ENCODE measurements at regions not wholly inside any gene's neighbourhood (a gene's known extent, or its start where the extent isn't known, plus 50 kb on each side); places are given as distances from the start of the nearest gene placed in this dataset.

- Histone ChIP-seq H3K27me3 (ENCODE audit: control insufficient read depth, insufficient read depth, low read length) (no peaks in the 10 kb centered on the region), H3K4me3 (ENCODE audit: low read length) (no peak overlapping the region), H3K9ac (ENCODE audit: low read length) (no peak overlapping the region), H3K27ac (ENCODE audit: low read depth, low read length) (no peak overlapping the region), H3K4me1 (ENCODE audit: control insufficient read depth, insufficient read depth, low read length) (no peaks in the 10 kb centered on the region), H3K36me3 (ENCODE audit: control insufficient read depth, insufficient read depth, low read length) (no peaks in the 10 kb centered on the region)
Measured at GRCh38 chr6:92161953-92162352, 1257.4 kb downstream of the EPHA7 start.

GRCh38 chr6:92160226-92160625 is 1259.1 kb downstream of the EPHA7 start:
- no peak overlapping the region for H3K4me3 ChIP-seq (ENCODE audit: low read length)
- no peak overlapping the region for H3K27ac ChIP-seq (ENCODE audit: low read depth, low read length)
- H3K4me1 ChIP-seq (ENCODE audit: control insufficient read depth, insufficient read depth, low read length) = no peaks in the 10 kb centered on the region
- no peaks in the 10 kb centered on the region for H3K36me3 ChIP-seq (ENCODE audit: control insufficient read depth, insufficient read depth, low read length)
- H3K27me3 ChIP-seq (ENCODE audit: control insufficient read depth, insufficient read depth, low read length) = no peaks in the 10 kb centered on the region
- no peak overlapping the region for H3K9ac ChIP-seq (ENCODE audit: low read length)

- Histone ChIP-seq H3K36me3 (ENCODE audit: control insufficient read depth, insufficient read depth, low read length) (no peaks in the 10 kb centered on the region), H3K27me3 (ENCODE audit: control insufficient read depth, insufficient read depth, low read length) (no peaks in the 10 kb centered on the region), H3K9ac (ENCODE audit: low read length) (no peak overlapping the region)
Measured at GRCh38 chr6:92159046-92159445, 1260.3 kb downstream of the EPHA7 start.

GRCh38 chr6:92150553-92150952 is 1268.8 kb downstream of the EPHA7 start:
- H3K4me3 ChIP-seq (ENCODE audit: low read length) = no peak overlapping the region
- no peak overlapping the region for H3K9ac ChIP-seq (ENCODE audit: low read length)
- no peaks in the 10 kb centered on the region for H3K36me3 ChIP-seq (ENCODE audit: control insufficient read depth, insufficient read depth, low read length)
- H3K4me1 ChIP-seq (ENCODE audit: control insufficient read depth, insufficient read depth, low read length) = no peaks in the 10 kb centered on the region
- H3K27me3 ChIP-seq (ENCODE audit: control insufficient read depth, insufficient read depth, low read length) = no peaks in the 10 kb centered on the region
- no peak overlapping the region for H3K27ac ChIP-seq (ENCODE audit: low read depth, low read length)

More at GRCh38 chr6:92159046-92159445, 1260.3 kb downstream of the EPHA7 start:
- Histone ChIP-seq H3K4me3 (ENCODE audit: low read length) (no peak overlapping the region), H3K4me1 (ENCODE audit: control insufficient read depth, insufficient read depth, low read length) (no peaks in the 10 kb centered on the region), H3K27ac (ENCODE audit: low read depth, low read length) (no peak overlapping the region)

- H3K27me3 ChIP-seq (ENCODE audit: control insufficient read depth, insufficient read depth, low read length) = no peaks in the 10 kb centered on the region
- H3K4me1 ChIP-seq (ENCODE audit: control insufficient read depth, insufficient read depth, low read length) = no peaks in the 10 kb centered on the region
- no peak overlapping the region for H3K9ac ChIP-seq (ENCODE audit: low read length)
- H3K36me3 ChIP-seq (ENCODE audit: control insufficient read depth, insufficient read depth, low read length) = no peaks in the 10 kb centered on the region
- H3K4me3 ChIP-seq (ENCODE audit: low read length) = no peak overlapping the region
- H3K27ac ChIP-seq (ENCODE audit: low read depth, low read length) = no peak overlapping the region
Measured at GRCh38 chr6:92147246-92147645, 1272.1 kb downstream of the EPHA7 start.

GRCh38 chr6:92139601-92140000 is 1279.8 kb downstream of the EPHA7 start:
- Histone ChIP-seq H3K9ac (ENCODE audit: low read length) (no peak overlapping the region), H3K27ac (ENCODE audit: low read depth, low read length) (no peak overlapping the region), H3K4me3 (ENCODE audit: low read length) (no peak overlapping the region), H3K4me1 (ENCODE audit: control insufficient read depth, insufficient read depth, low read length) (no peaks in the 10 kb centered on the region), H3K27me3 (ENCODE audit: control insufficient read depth, insufficient read depth, low read length) (no peaks in the 10 kb centered on the region), H3K36me3 (ENCODE audit: control insufficient read depth, insufficient read depth, low read length) (no peaks in the 10 kb centered on the region)

- Histone ChIP-seq H3K4me1 (ENCODE audit: control insufficient read depth, insufficient read depth, low read length) (no peaks in the 10 kb centered on the region), H3K27me3 (ENCODE audit: control insufficient read depth, insufficient read depth, low read length) (no peaks in the 10 kb centered on the region), H3K27ac (ENCODE audit: low read depth, low read length) (no peak overlapping the region), H3K9ac (ENCODE audit: low read length) (no peak overlapping the region), H3K36me3 (ENCODE audit: control insufficient read depth, insufficient read depth, low read length) (no peaks in the 10 kb centered on the region), H3K4me3 (ENCODE audit: low read length) (no peak overlapping the region)
Measured at GRCh38 chr6:92132957-92133356, 1286.4 kb downstream of the EPHA7 start.

- Histone ChIP-seq H3K4me1 (ENCODE audit: control insufficient read depth, insufficient read depth, low read length) (no peaks in the 10 kb centered on the region), H3K27ac (ENCODE audit: low read depth, low read length) (no peak overlapping the region), H3K9ac (ENCODE audit: low read length) (no peak overlapping the region), H3K36me3 (ENCODE audit: control insufficient read depth, insufficient read depth, low read length) (no peaks in the 10 kb centered on the region), H3K27me3 (ENCODE audit: control insufficient read depth, insufficient read depth, low read length) (no peaks in the 10 kb centered on the region), H3K4me3 (ENCODE audit: low read length) (no peak overlapping the region)
Measured at GRCh38 chr6:92132457-92132856, 1286.9 kb downstream of the EPHA7 start.

GRCh38 chr6:92130944-92131343 is 1288.4 kb downstream of the EPHA7 start:
- Histone ChIP-seq H3K27ac (ENCODE audit: low read depth, low read length) (no peak overlapping the region), H3K27me3 (ENCODE audit: control insufficient read depth, insufficient read depth, low read length) (no peaks in the 10 kb centered on the region), H3K9ac (ENCODE audit: low read length) (no peak overlapping the region), H3K4me3 (ENCODE audit: low read length) (no peak overlapping the region), H3K36me3 (ENCODE audit: control insufficient read depth, insufficient read depth, low read length) (no peaks in the 10 kb centered on the region), H3K4me1 (ENCODE audit: control insufficient read depth, insufficient read depth, low read length) (no peaks in the 10 kb centered on the region)

GRCh38 chr6:92126983-92127382 is 1292.4 kb downstream of the EPHA7 start:
- Histone ChIP-seq H3K36me3 (ENCODE audit: control insufficient read depth, insufficient read depth, low read length) (no peaks in the 10 kb centered on the region), H3K27ac (ENCODE audit: low read depth, low read length) (no peak overlapping the region), H3K9ac (ENCODE audit: low read length) (no peak overlapping the region), H3K4me1 (ENCODE audit: control insufficient read depth, insufficient read depth, low read length) (no peaks in the 10 kb centered on the region), H3K27me3 (ENCODE audit: control insufficient read depth, insufficient read depth, low read length) (no peaks in the 10 kb centered on the region), H3K4me3 (ENCODE audit: low read length) (no peak overlapping the region)

- Histone ChIP-seq H3K36me3 (ENCODE audit: control insufficient read depth, insufficient read depth, low read length) (no peaks in the 10 kb centered on the region), H3K9ac (ENCODE audit: low read length) (no peak overlapping the region), H3K27ac (ENCODE audit: low read depth, low read length) (no peak overlapping the region), H3K4me3 (ENCODE audit: low read length) (no peak overlapping the region), H3K27me3 (ENCODE audit: control insufficient read depth, insufficient read depth, low read length) (no peaks in the 10 kb centered on the region), H3K4me1 (ENCODE audit: control insufficient read depth, insufficient read depth, low read length) (no peaks in the 10 kb centered on the region)
Measured at GRCh38 chr6:92126088-92126487, 1293.3 kb downstream of the EPHA7 start.

- Histone ChIP-seq H3K4me1 (ENCODE audit: control insufficient read depth, insufficient read depth, low read length) (no peaks in the 10 kb centered on the region), H3K36me3 (ENCODE audit: control insufficient read depth, insufficient read depth, low read length) (no peaks in the 10 kb centered on the region), H3K27me3 (ENCODE audit: control insufficient read depth, insufficient read depth, low read length) (no peaks in the 10 kb centered on the region), H3K9ac (ENCODE audit: low read length) (no peak overlapping the region), H3K27ac (ENCODE audit: low read depth, low read length) (no peak overlapping the region), H3K4me3 (ENCODE audit: low read length) (no peak overlapping the region)
Measured at GRCh38 chr6:92125681-92126080, 1293.7 kb downstream of the EPHA7 start.

GRCh38 chr6:92124200-92124651 is 1295.1 kb downstream of the EPHA7 start:
- H3K36me3 ChIP-seq (ENCODE audit: control insufficient read depth, insufficient read depth, low read length) = no peaks in the 10 kb centered on the region
- no peak overlapping the region for H3K9ac ChIP-seq (ENCODE audit: low read length)
- no peak overlapping the region for H3K4me3 ChIP-seq (ENCODE audit: low read length)
- no peaks in the 10 kb centered on the region for H3K27me3 ChIP-seq (ENCODE audit: control insufficient read depth, insufficient read depth, low read length)
- no peaks in the 10 kb centered on the region for H3K4me1 ChIP-seq (ENCODE audit: control insufficient read depth, insufficient read depth, low read length)
- H3K27ac ChIP-seq (ENCODE audit: low read depth, low read length) = no peak overlapping the region

Data from rectal smooth muscle tissue (tissue), 1 donor.